Keratinocyte (primary cell): ENCODE measurements at regions not wholly inside any gene's neighbourhood (a gene's known extent, or its start where the extent isn't known, plus 50 kb on each side); places are given as distances from the start of the nearest gene placed in this dataset.

Experiments used
- DNase-seq: peaks from one replicate; pipeline ENCODE4 v3.0.0-alpha.2; 2011; ENCODE audit warnings: low read depth, missing footprints, low spot score
- FAIRE-seq: peaks from 2 replicates; lab custom pipeline; 2011; peaks lifted over from hg19 to GRCh38; lab: Jason Lieb, UNC
- H2AFZ ChIP-seq: 2 replicates; pipeline ENCODE4 v1.6.0; 2012; ENCODE audit warnings: low read length, control low read depth, inconsistent platforms; ENCODE audit not compliant: control insufficient read depth
- H3K27ac ChIP-seq: 2 replicates; pipeline ENCODE4 v1.5.1; 2011; ENCODE audit warnings: low read length; ENCODE audit not compliant: control insufficient read depth, insufficient read depth
- H3K27me3 ChIP-seq: 3 replicates; pipeline ENCODE4 v1.6.0; 2011; ENCODE audit warnings: low read length; ENCODE audit not compliant: control insufficient read depth, insufficient read depth; ENCODE audit errors: extremely low read depth
- H3K36me3 ChIP-seq, 2 experiments: 2 replicates in 1 of 2; 3 replicates in 1 of 2; pipeline ENCODE4 v1.5.1; 2011; ENCODE audit warnings: low read length in 2 of 2, mild to moderate bottlenecking in 1 of 2; ENCODE audit not compliant: control insufficient read depth in 2 of 2, insufficient read depth in 2 of 2; ENCODE audit errors: extremely low read depth in 1 of 2
- H3K4me1 ChIP-seq: 3 replicates; pipeline ENCODE4 v1.5.1; 2011; ENCODE audit warnings: low read length; ENCODE audit not compliant: control insufficient read depth, insufficient read depth; ENCODE audit errors: extremely low read depth
- H3K4me2 ChIP-seq: 3 replicates; pipeline ENCODE4 v1.6.0; 2011; ENCODE audit warnings: low read depth, low read length; ENCODE audit not compliant: control insufficient read depth, insufficient read depth; ENCODE audit errors: extremely low read depth
- H3K4me3 ChIP-seq, 3 experiments: fragments of 200-600 bp in 1 of 3; sonication (generic) in 1 of 3; 2 replicates in 2 of 3; 3 replicates in 1 of 3; pipeline ENCODE4 v1.5.1; 2011 to 2016; ENCODE audit warnings: low read length in 3 of 3, mild to moderate bottlenecking in 3 of 3, control low read depth in 2 of 3, inconsistent platforms in 1 of 3, low read depth in 1 of 3, mixed read lengths in 1 of 3, mixed run types in 1 of 3, moderate library complexity in 1 of 3; ENCODE audit not compliant: control insufficient read depth in 2 of 3, insufficient read depth in 2 of 3; ENCODE audit errors: extremely low read depth in 1 of 3
- H3K79me2 ChIP-seq: 2 replicates; pipeline ENCODE4 v1.6.0; 2012; ENCODE audit warnings: low read length; ENCODE audit not compliant: control insufficient read depth, insufficient read depth
- H3K9ac ChIP-seq: 3 replicates; pipeline ENCODE4 v1.6.0; 2011; ENCODE audit warnings: low read length; ENCODE audit not compliant: control insufficient read depth, insufficient read depth; ENCODE audit errors: extremely low read depth
- H3K9me1 ChIP-seq: 3 replicates; pipeline ENCODE4 v1.6.0; 2011; ENCODE audit warnings: low read length; ENCODE audit not compliant: control insufficient read depth, insufficient read depth; ENCODE audit errors: extremely low read depth
- H3K9me3 ChIP-seq: 2 replicates; pipeline ENCODE4 v1.5.1; 2012; ENCODE audit warnings: low read depth, low read length; ENCODE audit not compliant: control insufficient read depth
- H4K20me1 ChIP-seq: 3 replicates; pipeline ENCODE4 v1.6.0; 2011; ENCODE audit warnings: low read length; ENCODE audit not compliant: control insufficient read depth, insufficient read depth; ENCODE audit errors: extremely low read depth
- CTCF ChIP-seq, 3 experiments: IDR thresholded peaks in 1 of 3; conservative IDR thresholded peaks in 1 of 3; optimal IDR thresholded peaks in 1 of 3; 2 replicates in 2 of 3; 3 replicates in 1 of 3; pipeline versions ENCODE3 to v1.5.1; 2011; ENCODE audit warnings: low read length in 3 of 3, mild to moderate bottlenecking in 3 of 3, moderate library complexity in 2 of 3, control low read depth in 1 of 3, inconsistent platforms in 1 of 3; ENCODE audit not compliant: insufficient read depth in 2 of 3; ENCODE audit errors: extremely low read depth in 1 of 3
- EZH2 ChIP-seq: IDR thresholded peaks from one replicate; pipeline ENCODE4 v1.6.1; 2012; ENCODE audit warnings: inconsistent platforms, mild to moderate bottlenecking, low read length, moderate library complexity
- dilution Hi-C: fragments of 300-500 bp; cut with MboI; formaldehyde crosslinking; loops from one replicate; pipeline ENCODE4 v1.7.0; 2020; ENCODE audit warnings: low sequenced_read_pairs; ENCODE audit not compliant: extremely low pct_ligation_motif_present

GRCh38 chr13:103275081-103275480, 208.9 kb upstream of the SLC10A2 start:
- no peaks in the 10 kb centered on the region for H4K20me1 ChIP-seq

GRCh38 chr13:103273825-103274224, 207.6 kb upstream of the SLC10A2 start:
- Histone ChIP-seq H3K4me2 (no peak overlapping the region), H3K4me3 (no peak overlapping the region), H3K36me3 (no peaks in the 10 kb centered on the region), H3K9me1 (no peaks in the 10 kb centered on the region), H3K9ac (no peak overlapping the region), H3K4me1 (peaks cover 12% of the 10 kb centered on the region), H3K9me3 (no peaks in the 10 kb centered on the region), H3K27me3 (no peaks in the 10 kb centered on the region), H2AFZ (no peak overlapping the region), H3K79me2 (no peaks in the 10 kb centered on the region), H3K27ac (no peak overlapping the region), H4K20me1 (no peaks in the 10 kb centered on the region)
- no peak for DNase-seq
- no peak for TF ChIP-seq EZH2
- TF ChIP-seq CTCF (optimal IDR thresholded peaks at IDR 0.05 in 1 of 3, IDR thresholded peaks at IDR 0.05 in 1 of 3, conservative IDR thresholded peaks at IDR 0.05 in 1 of 3; ENCODE audit: extremely low read depth in 1 of 3, insufficient read depth in 2 of 3, low read length in 3 of 3): no peak
- FAIRE-seq: no peak
- dilution Hi-C loops: no loop called here

More at GRCh38 chr13:103275081-103275480, 208.9 kb upstream of the SLC10A2 start:
- Histone ChIP-seq H3K4me3 (no peak overlapping the region), H3K79me2 (no peaks in the 10 kb centered on the region), H3K27ac (no peak overlapping the region), H3K4me1 (peaks cover 12% of the 10 kb centered on the region), H3K9me1 (no peaks in the 10 kb centered on the region), H3K9me3 (no peaks in the 10 kb centered on the region), H2AFZ (peak overlapping the region; percentile 32), H3K36me3 (no peaks in the 10 kb centered on the region), H3K4me2 (no peak overlapping the region), H3K9ac (no peak overlapping the region), H3K27me3 (no peaks in the 10 kb centered on the region)
- DNase-seq: no peak
- dilution Hi-C loops: no loop called here
- no peak for FAIRE-seq
- TF ChIP-seq EZH2 (no peak), CTCF (optimal IDR thresholded peaks at IDR 0.05 in 1 of 3, IDR thresholded peaks at IDR 0.05 in 1 of 3, conservative IDR thresholded peaks at IDR 0.05 in 1 of 3; ENCODE audit: extremely low read depth in 1 of 3, insufficient read depth in 2 of 3, low read length in 3 of 3) (no peak)
